ENCODE measurements at regions not wholly inside any gene's neighbourhood (a gene's known extent, or its start where the extent isn't known, plus 50 kb on each side); places are given as distances from the start of the nearest gene placed in this dataset.

GRCh38 chr1:60162936-60163335 lies 89.4 kb upstream of the C1orf87 start:
- intact Hi-C loops (cut with micrococcal nuclease): no loop called here
- no peak overlapping the region for H3K4me3 ChIP-seq (replicated peaks in 1 of 3; ENCODE audit: low read depth in 2 of 3, low read length in 3 of 3)
- DNase-seq: no peak
- H2AFZ ChIP-seq (ENCODE audit: insufficient read depth, low read depth, low read length, poor library complexity, severe bottlenecking): no peak overlapping the region
- H3K9me3 ChIP-seq (replicated peaks in 1 of 2; ENCODE audit: control insufficient read depth in 1 of 2, insufficient read depth in 1 of 2, low read length in 2 of 2): no peaks in the 10 kb centered on the region
- TF ChIP-seq CTCF (IDR thresholded peaks at IDR 0.05): no peak
- H3K9me3 Mint-ChIP-seq: peaks cover 0 to 3% (median 0%) of the 10 kb centered on the region in 7 donors
- no peaks in the 10 kb centered on the region for H3K4me1 ChIP-seq (ENCODE audit: control insufficient read depth in 1 of 2, insufficient read depth in 2 of 2, low read length in 2 of 2)
- H3K4me2 ChIP-seq (replicated peaks; ENCODE audit: extremely low read depth, low read length, poor library complexity, severe bottlenecking): no peak overlapping the region
- no peak overlapping the region for H3K27ac Mint-ChIP-seq
- no peak overlapping the region for H3K9ac ChIP-seq (ENCODE audit: insufficient read depth, low read length, poor library complexity, severe bottlenecking)
- no peaks in the 10 kb centered on the region for H4K20me1 ChIP-seq (ENCODE audit: insufficient read depth, low read length)
- H3K79me2 ChIP-seq (ENCODE audit: insufficient read depth, low read length): no peaks in the 10 kb centered on the region
- H3K4me3 Mint-ChIP-seq: no peak overlapping the region
- H3K36me3 ChIP-seq (replicated peaks in 1 of 2; ENCODE audit: control insufficient read depth in 1 of 2, insufficient read depth in 2 of 2, low read length in 2 of 2): no peaks in the 10 kb centered on the region
- no peaks in the 10 kb centered on the region for H3K36me3 Mint-ChIP-seq
- H3K4me1 Mint-ChIP-seq: no peaks in the 10 kb centered on the region
- H3K27ac ChIP-seq (ENCODE audit: low read depth in 1 of 2, low read length in 2 of 2): no peak overlapping the region
- 83% methylated on average over 1 of the region's 2 CpGs for WGBS (ENCODE audit: insufficient coverage)
- peaks cover 0 to 2% (median 0%) of the 10 kb centered on the region in 3 donors for H3K27me3 Mint-ChIP-seq (ENCODE audit: low read depth in 3 of 3)
- H3K27me3 ChIP-seq (ENCODE audit: control insufficient read depth in 2 of 2, insufficient read depth in 2 of 2, low read length in 2 of 2): no peaks in the 10 kb centered on the region

- no peak overlapping the region for H3K4me2 ChIP-seq (replicated peaks; ENCODE audit: extremely low read depth, low read length, poor library complexity, severe bottlenecking)
- TF ChIP-seq CTCF (IDR thresholded peaks at IDR 0.05): no peak
- no peak for DNase-seq
- H3K27ac Mint-ChIP-seq: no peak overlapping the region
- no peaks in the 10 kb centered on the region for H3K9me3 ChIP-seq (replicated peaks in 1 of 2; ENCODE audit: control insufficient read depth in 1 of 2, insufficient read depth in 1 of 2, low read length in 2 of 2)
- intact Hi-C loops (cut with micrococcal nuclease): no loop called here
- no peaks in the 10 kb centered on the region for H3K36me3 ChIP-seq (replicated peaks in 1 of 2; ENCODE audit: control insufficient read depth in 1 of 2, insufficient read depth in 2 of 2, low read length in 2 of 2)
- WGBS (ENCODE audit: insufficient coverage): no CpG with 5 or more reads among the region's 2 CpGs
- H3K4me3 Mint-ChIP-seq: no peak overlapping the region
- H2AFZ ChIP-seq (ENCODE audit: insufficient read depth, low read depth, low read length, poor library complexity, severe bottlenecking): no peak overlapping the region
- no peaks in the 10 kb centered on the region for H3K4me1 Mint-ChIP-seq
- no peaks in the 10 kb centered on the region for H3K79me2 ChIP-seq (ENCODE audit: insufficient read depth, low read length)
- no peak overlapping the region for H3K27ac ChIP-seq (ENCODE audit: low read depth in 1 of 2, low read length in 2 of 2)
- H3K9ac ChIP-seq (ENCODE audit: insufficient read depth, low read length, poor library complexity, severe bottlenecking): no peak overlapping the region
- H3K4me3 ChIP-seq (replicated peaks in 1 of 3; ENCODE audit: low read depth in 2 of 3, low read length in 3 of 3): no peak overlapping the region
- peaks cover 0 to 2% (median 0%) of the 10 kb centered on the region in 3 donors for H3K27me3 Mint-ChIP-seq (ENCODE audit: low read depth in 3 of 3)
- no peaks in the 10 kb centered on the region for H3K4me1 ChIP-seq (ENCODE audit: control insufficient read depth in 1 of 2, insufficient read depth in 2 of 2, low read length in 2 of 2)
- no peaks in the 10 kb centered on the region for H3K27me3 ChIP-seq (ENCODE audit: control insufficient read depth in 2 of 2, insufficient read depth in 2 of 2, low read length in 2 of 2)
- H4K20me1 ChIP-seq (ENCODE audit: insufficient read depth, low read length): no peaks in the 10 kb centered on the region
- H3K36me3 Mint-ChIP-seq: no peaks in the 10 kb centered on the region
- no peaks in the 10 kb centered on the region for H3K9me3 Mint-ChIP-seq
Measured at GRCh38 chr1:60160141-60160540, 86.6 kb upstream of the C1orf87 start.
